Activated CD4-positive, alpha-beta memory T cell treated with anti-CD3 and anti-CD28 coated beads, Interleukin-2, amount 10 ng/mL, durations not matched to agents 7 days and 5 days (primary cell): ENCODE measurements at regions not wholly inside any gene's neighbourhood (a gene's known extent, or its start where the extent isn't known, plus 50 kb on each side); places are given as distances from the start of the nearest gene placed in this dataset.

Experiments
- CTCF ChIA-PET: fragments of 350-600 bp; sonication (Branson Sonifier 250); formaldehyde crosslinking; loops from one replicate; lab custom pipeline; 2021; ENCODE audit warnings: antibody characterized with exemption, inconsistent platforms; lab: Charles Lee
- POLR2A ChIA-PET: fragments of 350-600 bp; sonication (Branson Sonifier 250); formaldehyde crosslinking; loops from one replicate; lab custom pipeline; 2021; ENCODE audit warnings: antibody characterized with exemption; lab: Charles Lee
- DNase-seq: peaks from one replicate; pipeline ENCODE4 v3.0.0-alpha.2; 2020
- H3K27ac Mint-ChIP-seq: one replicate; pipeline ENCODE4 v1.8.0; 2021; ENCODE audit warnings: mild to moderate bottlenecking, mixed read lengths
- H3K27me3 Mint-ChIP-seq: one replicate; pipeline ENCODE4 v1.8.0; 2021; ENCODE audit warnings: mixed read lengths
- H3K36me3 Mint-ChIP-seq: one replicate; pipeline ENCODE4 v1.8.0; 2021; ENCODE audit warnings: low read depth, mixed read lengths
- H3K4me1 Mint-ChIP-seq: one replicate; pipeline ENCODE4 v1.8.0; 2021; ENCODE audit warnings: mixed read lengths
- H3K4me3 Mint-ChIP-seq: one replicate; pipeline ENCODE4 v1.8.0; 2021; ENCODE audit warnings: mild to moderate bottlenecking, mixed read lengths
- H3K9me3 Mint-ChIP-seq: one replicate; pipeline ENCODE4 v1.8.0; 2021; ENCODE audit warnings: mixed read lengths

DNA sequence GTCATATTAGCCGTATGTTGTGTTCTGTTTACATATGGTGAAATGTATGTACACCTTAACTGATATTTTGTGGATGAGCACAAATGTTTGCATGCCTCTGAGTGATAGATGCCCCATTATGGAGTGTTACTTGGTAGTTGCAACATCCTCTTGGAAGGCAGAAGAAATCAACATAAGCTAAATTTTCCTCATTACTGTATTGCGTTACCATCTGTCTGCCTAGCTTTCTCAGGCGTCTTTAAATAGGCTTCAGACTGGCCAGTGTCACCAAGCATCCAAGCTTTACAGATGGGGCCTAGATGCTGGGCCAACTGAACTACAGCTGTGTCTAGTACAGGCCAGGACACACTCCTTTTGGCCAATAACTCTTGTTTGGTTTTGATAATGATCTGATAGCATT, 250.6 kb downstream of the SAMD5 start:
- Mint-ChIP-seq H3K36me3 (no peaks in the 10 kb centered on the region), H3K9me3 (no peaks in the 10 kb centered on the region), H3K4me3 (no peak overlapping the region), H3K4me1 (no peaks in the 10 kb centered on the region), H3K27me3 (no peaks in the 10 kb centered on the region), H3K27ac (no peak overlapping the region)
- DNase-seq: no peak
- ChIA-PET CTCF (no interaction called here), POLR2A (no interaction called here)

DNA sequence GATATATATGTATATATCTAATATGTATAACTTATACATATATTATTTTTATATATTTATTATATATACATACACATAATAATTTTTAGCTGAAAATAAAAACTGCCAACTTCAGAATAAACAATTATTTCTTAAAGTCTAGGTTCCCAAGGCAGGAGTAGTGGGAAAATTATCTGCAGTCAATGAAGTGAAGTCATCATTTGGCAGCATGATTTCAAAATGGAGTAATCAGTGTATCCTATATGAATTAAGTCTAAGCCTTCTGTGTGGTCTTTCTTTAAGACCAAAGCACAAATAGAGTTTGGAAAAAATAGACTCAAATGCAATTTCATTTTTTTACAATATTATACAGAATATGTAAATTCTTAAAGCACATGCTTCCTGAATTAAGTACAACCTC, 251.0 kb downstream of the SAMD5 start:
- Mint-ChIP-seq H3K9me3 (no peaks in the 10 kb centered on the region), H3K36me3 (no peaks in the 10 kb centered on the region), H3K4me1 (no peaks in the 10 kb centered on the region), H3K27ac (no peak overlapping the region), H3K4me3 (no peak overlapping the region), H3K27me3 (no peaks in the 10 kb centered on the region)
- no peak for DNase-seq
- ChIA-PET CTCF (no interaction called here), POLR2A (no interaction called here)

DNA sequence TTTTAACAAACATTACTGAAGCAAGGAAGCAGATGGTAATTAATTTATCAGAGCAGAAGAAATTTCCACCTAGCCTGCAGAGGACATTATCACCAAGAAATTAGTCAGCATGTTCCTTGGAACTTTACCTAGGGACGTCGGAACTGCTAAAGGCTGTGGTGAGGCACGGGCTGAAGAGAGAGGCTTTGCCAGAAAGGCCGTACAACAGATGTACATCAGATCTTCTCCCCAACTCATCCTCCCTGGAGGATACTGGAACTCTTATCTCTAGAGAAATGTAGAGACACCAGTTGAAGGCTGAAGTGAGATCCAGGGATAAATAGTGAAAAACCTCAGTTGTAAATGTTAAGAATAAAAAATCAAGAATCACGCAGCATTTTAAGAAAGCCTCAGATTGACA, 257.1 kb downstream of the SAMD5 start:
- H3K27ac Mint-ChIP-seq: no peak overlapping the region

GRCh38 chr6:147768969-147769368, 260.5 kb downstream of the SAMD5 start:
- POLR2A ChIA-PET: no interaction called here
- Mint-ChIP-seq H3K9me3 (no peaks in the 10 kb centered on the region), H3K4me1 (no peaks in the 10 kb centered on the region), H3K4me3 (no peak overlapping the region), H3K27me3 (no peaks in the 10 kb centered on the region), H3K36me3 (no peaks in the 10 kb centered on the region), H3K27ac (no peak overlapping the region)
- CTCF ChIA-PET: no interaction called here
- DNase-seq: no peak

More for the DNA sequence above, 257.1 kb downstream of the SAMD5 start:
- H3K9me3 Mint-ChIP-seq: no peaks in the 10 kb centered on the region
- H3K27me3 Mint-ChIP-seq: no peaks in the 10 kb centered on the region
- no peaks in the 10 kb centered on the region for H3K4me1 Mint-ChIP-seq
- no peaks in the 10 kb centered on the region for H3K36me3 Mint-ChIP-seq
- DNase-seq: no peak
- ChIA-PET CTCF (no interaction called here), POLR2A (no interaction called here)
- H3K4me3 Mint-ChIP-seq: no peak overlapping the region

- H3K27me3 Mint-ChIP-seq: no peaks in the 10 kb centered on the region
- no peak overlapping the region for H3K4me3 Mint-ChIP-seq
- POLR2A ChIA-PET: no interaction called here
- no peak overlapping the region for H3K27ac Mint-ChIP-seq
- CTCF ChIA-PET: no interaction called here
- no peaks in the 10 kb centered on the region for H3K9me3 Mint-ChIP-seq
- DNase-seq: no peak
- no peaks in the 10 kb centered on the region for H3K36me3 Mint-ChIP-seq
- no peaks in the 10 kb centered on the region for H3K4me1 Mint-ChIP-seq
Measured at GRCh38 chr6:147769496-147770087, 261.1 kb downstream of the SAMD5 start.

- POLR2A ChIA-PET: no interaction called here
Measured at GRCh38 chr6:147770221-147770620, 261.7 kb downstream of the SAMD5 start.

DNA sequence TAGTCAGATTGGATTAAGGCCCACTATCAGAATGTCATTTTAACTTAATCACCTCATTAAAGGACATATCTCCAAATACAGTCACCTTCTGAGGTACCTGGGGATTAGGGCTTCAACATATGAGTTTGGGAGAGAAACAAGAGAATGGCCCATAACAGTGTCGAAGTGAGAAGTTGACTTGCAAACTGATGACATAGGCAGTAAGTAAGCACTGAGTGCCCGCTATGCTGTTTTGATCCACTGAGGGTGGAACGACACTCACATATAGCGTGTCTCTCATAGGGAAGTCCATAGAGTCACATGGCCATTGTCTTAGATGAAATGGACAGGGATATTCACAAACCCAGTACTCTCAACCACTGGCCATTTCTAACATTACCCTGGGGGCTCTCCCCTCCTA, 264.2 kb downstream of the SAMD5 start:
- DNase-seq: no peak
- Mint-ChIP-seq H3K36me3 (no peaks in the 10 kb centered on the region), H3K4me3 (no peak overlapping the region), H3K27me3 (no peaks in the 10 kb centered on the region), H3K27ac (no peak overlapping the region), H3K9me3 (no peaks in the 10 kb centered on the region), H3K4me1 (no peaks in the 10 kb centered on the region)
- POLR2A ChIA-PET: no interaction called here
- CTCF ChIA-PET: no interaction called here

More at GRCh38 chr6:147770221-147770620, 261.7 kb downstream of the SAMD5 start:
- Mint-ChIP-seq H3K27ac (no peak overlapping the region), H3K9me3 (no peaks in the 10 kb centered on the region), H3K4me3 (no peak overlapping the region), H3K36me3 (no peaks in the 10 kb centered on the region), H3K27me3 (no peaks in the 10 kb centered on the region), H3K4me1 (no peaks in the 10 kb centered on the region)
- CTCF ChIA-PET: no interaction called here
- DNase-seq: no peak

GRCh38 chr6:147774856-147775255, 266.4 kb downstream of the SAMD5 start:
- no peak overlapping the region for H3K4me3 Mint-ChIP-seq
- no peaks in the 10 kb centered on the region for H3K4me1 Mint-ChIP-seq
- DNase-seq: no peak
- no peak overlapping the region for H3K27ac Mint-ChIP-seq
- H3K36me3 Mint-ChIP-seq: no peaks in the 10 kb centered on the region
- POLR2A ChIA-PET: no interaction called here
- no peaks in the 10 kb centered on the region for H3K9me3 Mint-ChIP-seq
- H3K27me3 Mint-ChIP-seq: no peaks in the 10 kb centered on the region
- CTCF ChIA-PET: no interaction called here

DNA sequence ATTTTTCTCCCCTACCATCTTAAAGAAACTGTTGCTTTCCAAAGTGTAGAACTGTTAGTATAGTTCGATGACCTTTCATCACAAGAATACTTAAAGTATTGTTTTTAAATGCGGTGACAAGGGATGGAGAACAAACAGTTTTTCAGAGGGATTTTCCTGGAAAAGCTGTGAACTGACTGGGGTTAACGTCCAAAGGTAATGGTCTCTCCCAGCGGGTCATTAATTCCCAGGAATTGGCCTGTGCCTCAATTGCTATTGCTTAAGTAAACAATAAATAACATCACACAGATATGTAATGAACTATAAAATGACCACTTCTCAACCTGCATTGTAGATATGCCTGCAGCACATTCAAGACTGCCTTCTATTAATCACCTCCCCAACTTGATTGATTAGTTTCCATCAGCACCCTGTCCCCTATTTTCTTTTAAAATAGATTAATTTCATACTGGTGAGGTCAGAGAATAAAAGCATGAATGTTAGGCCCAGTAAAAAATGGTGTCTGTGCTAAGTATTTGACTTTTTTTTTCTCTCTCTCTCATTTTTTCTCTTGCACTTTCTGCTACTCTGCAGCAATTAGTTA, 268.2 kb downstream of the SAMD5 start:
- ChIA-PET CTCF (no interaction called here), POLR2A (no interaction called here)
- no peak for DNase-seq
- Mint-ChIP-seq H3K27me3 (no peaks in the 10 kb centered on the region), H3K4me3 (no peak overlapping the region), H3K36me3 (no peaks in the 10 kb centered on the region), H3K9me3 (no peaks in the 10 kb centered on the region), H3K4me1 (no peaks in the 10 kb centered on the region), H3K27ac (no peak overlapping the region)

GRCh38 chr6:147779624-147780023, 271.1 kb downstream of the SAMD5 start:
- ChIA-PET CTCF (no interaction called here), POLR2A (no interaction called here)
- no peak for DNase-seq
- Mint-ChIP-seq H3K27me3 (no peaks in the 10 kb centered on the region), H3K4me1 (no peaks in the 10 kb centered on the region), H3K36me3 (no peaks in the 10 kb centered on the region), H3K27ac (no peak overlapping the region), H3K4me3 (no peak overlapping the region), H3K9me3 (no peaks in the 10 kb centered on the region)

GRCh38 chr6:147782302-147782701, 273.8 kb downstream of the SAMD5 start:
- ChIA-PET POLR2A (no interaction called here), CTCF (no interaction called here)
- Mint-ChIP-seq H3K9me3 (no peaks in the 10 kb centered on the region), H3K27ac (no peak overlapping the region), H3K27me3 (no peaks in the 10 kb centered on the region), H3K4me3 (no peak overlapping the region), H3K4me1 (no peaks in the 10 kb centered on the region), H3K36me3 (no peaks in the 10 kb centered on the region)
- DNase-seq: no peak

DNA sequence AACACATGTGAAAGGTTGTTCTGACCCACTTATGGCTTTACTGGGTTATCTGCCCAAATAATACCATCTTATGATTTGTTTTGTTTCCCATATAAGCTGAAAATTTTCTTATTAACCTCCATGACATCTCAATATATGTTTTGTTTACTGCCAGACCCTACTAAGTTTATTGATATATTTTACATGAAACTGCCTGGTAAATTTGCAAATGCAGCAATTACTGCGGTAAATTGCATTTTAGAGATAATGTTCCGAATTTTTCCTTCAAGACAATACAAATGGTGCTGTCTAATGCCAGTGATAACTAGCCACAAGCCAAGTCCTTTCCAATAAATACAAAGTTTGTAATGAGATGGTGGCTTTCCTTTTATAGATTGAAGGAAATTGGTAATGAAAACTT, 275.9 kb downstream of the SAMD5 start:
- H3K9me3 Mint-ChIP-seq: no peaks in the 10 kb centered on the region
- no peak overlapping the region for H3K4me3 Mint-ChIP-seq
- DNase-seq: no peak
- H3K27ac Mint-ChIP-seq: no peak overlapping the region
- POLR2A ChIA-PET: no interaction called here
- CTCF ChIA-PET: no interaction called here
- no peaks in the 10 kb centered on the region for H3K36me3 Mint-ChIP-seq
- no peaks in the 10 kb centered on the region for H3K4me1 Mint-ChIP-seq
- no peaks in the 10 kb centered on the region for H3K27me3 Mint-ChIP-seq

DNA sequence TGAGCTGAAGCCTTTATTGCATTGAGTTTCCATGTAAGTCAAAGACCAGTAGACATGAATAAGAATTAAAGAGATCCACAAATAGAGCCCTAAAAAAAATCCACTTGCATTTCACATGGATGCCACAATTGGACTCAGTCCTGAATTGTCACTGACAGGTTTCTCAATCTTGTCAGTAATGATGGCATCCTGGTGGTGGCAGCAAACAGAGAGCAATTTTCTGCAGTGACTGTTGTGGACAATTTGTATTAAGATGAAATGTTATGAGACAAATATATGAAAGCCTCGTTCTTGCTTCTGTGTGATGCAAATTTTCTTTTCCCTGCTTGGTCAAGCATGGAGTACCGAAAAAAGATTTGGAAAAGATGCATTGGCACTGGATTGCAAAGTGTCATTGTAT, 278.9 kb downstream of the SAMD5 start:
- Mint-ChIP-seq H3K9me3 (no peaks in the 10 kb centered on the region), H3K36me3 (no peaks in the 10 kb centered on the region), H3K4me1 (no peaks in the 10 kb centered on the region), H3K4me3 (no peak overlapping the region), H3K27me3 (no peaks in the 10 kb centered on the region), H3K27ac (no peak overlapping the region)
- POLR2A ChIA-PET: no interaction called here
- CTCF ChIA-PET: no interaction called here
- DNase-seq: no peak

- POLR2A ChIA-PET: no interaction called here
- Mint-ChIP-seq H3K27ac (no peak overlapping the region), H3K9me3 (no peaks in the 10 kb centered on the region), H3K36me3 (no peaks in the 10 kb centered on the region), H3K27me3 (no peaks in the 10 kb centered on the region), H3K4me1 (no peaks in the 10 kb centered on the region), H3K4me3 (no peak overlapping the region)
- CTCF ChIA-PET: no interaction called here
- no peak for DNase-seq
Measured at GRCh38 chr6:147789430-147789947, 281.0 kb downstream of the SAMD5 start.
